RWPE2 (cell line): ENCODE measurements at regions not wholly inside any gene's neighbourhood (a gene's known extent, or its start where the extent isn't known, plus 50 kb on each side); places are given as distances from the start of the nearest gene placed in this dataset.

ENCODE experiments used
- ATAC-seq: fragments of 200-7000 bp; cut with Tn5 transposase; 3 replicates; pipeline ENCODE4 v1.9.1; 2021; ENCODE audit warnings: low read depth
- DNase-seq: peaks from one replicate; pipeline ENCODE4 v3.0.0-alpha.2; 2020; ENCODE audit warnings: low spot score
- H3K27ac ChIP-seq: fragments of 450-650 bp; 2 replicates; pipeline ENCODE4 v1.5.1; 2017; ENCODE audit warnings: mild to moderate bottlenecking; ENCODE audit not compliant: poor library complexity, severe bottlenecking
- H3K27me3 ChIP-seq: fragments of 250-450 bp; sonication (Bioruptor Pico); 2 replicates; pipeline ENCODE4 v1.5.1; 2021; ENCODE audit warnings: mild to moderate bottlenecking, moderate library complexity; ENCODE audit not compliant: insufficient read depth, poor library complexity, severe bottlenecking
- H3K36me3 ChIP-seq: fragments of 250-450 bp; sonication (Bioruptor Pico); 2 replicates; pipeline ENCODE4 v1.5.1; 2020; ENCODE audit warnings: low read depth, mild to moderate bottlenecking, moderate library complexity
- H3K4me1 ChIP-seq: fragments of 250-450 bp; sonication (Bioruptor Pico); 2 replicates; pipeline ENCODE4 v1.5.1; 2021; ENCODE audit warnings: mild to moderate bottlenecking, moderate library complexity; ENCODE audit not compliant: insufficient read depth, poor library complexity, severe bottlenecking
- H3K4me3 ChIP-seq: fragments of 250-450 bp; sonication (Bioruptor Pico); 2 replicates; pipeline ENCODE4 v1.5.1; 2021; ENCODE audit warnings: mild to moderate bottlenecking, moderate library complexity; ENCODE audit not compliant: severe bottlenecking
- H3K9me3 ChIP-seq: fragments of 250-450 bp; sonication (Bioruptor Pico); 2 replicates; pipeline ENCODE4 v1.5.1; 2021; ENCODE audit warnings: mild to moderate bottlenecking, moderate library complexity; ENCODE audit not compliant: severe bottlenecking
- CTCF ChIP-seq: fragments of 450-650 bp; IDR thresholded peaks from one replicate; pipeline ENCODE4 v1.5.1; 2017; ENCODE audit warnings: mild to moderate bottlenecking, moderate library complexity; ENCODE audit not compliant: poor library complexity, severe bottlenecking

DNA sequence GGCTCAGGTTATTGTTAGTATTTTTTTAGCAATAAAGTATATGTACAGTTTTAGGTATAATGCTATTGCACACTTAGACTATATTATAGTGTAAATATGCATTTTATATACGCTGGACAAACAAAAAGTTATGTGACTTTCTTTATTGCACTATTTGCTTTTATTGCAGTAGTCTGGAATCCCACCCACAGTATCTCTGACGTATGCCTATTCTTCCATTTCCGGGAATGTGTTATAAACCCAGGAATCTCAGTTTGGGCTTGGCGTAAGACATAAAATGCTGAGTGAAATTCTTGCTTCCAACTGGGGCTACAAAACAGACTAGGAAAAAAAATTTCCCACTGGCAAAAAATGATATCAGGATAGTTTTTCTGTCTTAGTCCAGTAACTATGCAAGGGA is 119.1 kb downstream of the HTR1A start:
- Histone ChIP-seq H3K27me3 (peaks cover 2% of the 10 kb centered on the region), H3K9me3 (no peaks in the 10 kb centered on the region), H3K36me3 (no peaks in the 10 kb centered on the region), H3K27ac (no peak overlapping the region), H3K4me1 (no peaks in the 10 kb centered on the region), H3K4me3 (no peak overlapping the region)
- TF ChIP-seq CTCF = no peak
- ATAC-seq (no peak), DNase-seq (no peak)

DNA sequence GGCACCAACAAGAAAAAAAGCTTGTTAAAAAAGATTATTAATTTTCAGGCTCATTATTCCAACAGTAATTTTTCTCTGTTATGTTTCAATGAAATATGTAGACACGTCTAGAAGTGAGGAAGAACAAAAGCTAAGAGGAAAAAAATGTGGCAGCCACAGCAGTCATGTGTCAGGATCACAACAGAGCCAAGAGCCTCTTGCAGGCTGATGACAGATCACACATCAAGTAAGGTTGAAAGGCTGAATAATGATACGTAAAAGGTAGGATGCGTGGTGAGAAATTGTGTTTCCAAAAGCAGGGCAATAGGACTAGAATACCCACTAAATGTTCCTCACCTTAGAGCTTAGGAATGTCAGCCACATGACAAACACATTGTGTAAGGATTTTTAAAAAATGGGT is 124.8 kb downstream of the HTR1A start:
- ATAC-seq (no peak), DNase-seq (no peak)
- no peaks in the 10 kb centered on the region for H3K9me3 ChIP-seq
- H3K4me3 ChIP-seq = no peak overlapping the region
- no peak overlapping the region for H3K27ac ChIP-seq
- no peaks in the 10 kb centered on the region for H3K4me1 ChIP-seq
- H3K36me3 ChIP-seq = no peaks in the 10 kb centered on the region
- TF ChIP-seq CTCF = no peak
- H3K27me3 ChIP-seq = peaks cover 4% of the 10 kb centered on the region

GRCh38 chr5:63831381-63831780 is 130.9 kb downstream of the HTR1A start:
- Histone ChIP-seq H3K9me3 (no peaks in the 10 kb centered on the region), H3K36me3 (no peaks in the 10 kb centered on the region), H3K4me3 (no peak overlapping the region), H3K27ac (no peak overlapping the region), H3K4me1 (no peaks in the 10 kb centered on the region), H3K27me3 (no peaks in the 10 kb centered on the region)
- ATAC-seq (peak; percentile 61; the same call in 2 of the 3 replicates), DNase-seq (no peak)
- TF ChIP-seq CTCF = no peak

- Histone ChIP-seq H3K27me3 (peaks cover 4% of the 10 kb centered on the region), H3K27ac (no peak overlapping the region), H3K9me3 (no peaks in the 10 kb centered on the region), H3K4me3 (no peak overlapping the region), H3K36me3 (no peaks in the 10 kb centered on the region), H3K4me1 (no peaks in the 10 kb centered on the region)
- ATAC-seq (no peak), DNase-seq (no peak)
- no peak for TF ChIP-seq CTCF
These were observed 136.3 kb downstream of the HTR1A start for GRCh38 chr5:63825984-63826383.

DNA sequence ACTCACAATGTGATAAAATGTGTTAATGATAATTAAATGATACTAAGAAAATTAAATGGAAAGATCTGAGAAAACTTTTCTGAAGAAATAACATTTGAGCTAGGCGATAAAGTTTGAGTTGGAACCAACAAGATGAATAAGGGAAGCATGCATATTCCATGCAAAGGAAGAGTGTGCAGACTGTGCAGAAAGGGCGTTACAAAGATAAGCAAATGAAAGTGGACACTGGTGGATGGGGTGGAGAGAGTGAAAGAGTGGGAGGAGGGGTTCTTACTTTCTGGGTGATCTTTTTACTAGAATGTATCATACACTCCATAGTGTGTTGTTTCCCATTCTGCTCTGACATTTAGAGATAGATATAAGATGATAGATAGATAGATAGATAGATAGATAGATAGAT is 138.7 kb downstream of the HTR1A start:
- Histone ChIP-seq H3K4me1 (no peaks in the 10 kb centered on the region), H3K27me3 (peaks cover 4% of the 10 kb centered on the region), H3K36me3 (no peaks in the 10 kb centered on the region), H3K27ac (no peak overlapping the region), H3K9me3 (no peaks in the 10 kb centered on the region), H3K4me3 (no peak overlapping the region)
- no peak for TF ChIP-seq CTCF
- DNase-seq = no peak
- ATAC-seq = no peak
